ENCODE measurements at regions not wholly inside any gene's neighbourhood (a gene's known extent, or its start where the extent isn't known, plus 50 kb on each side); places are given as distances from the start of the nearest gene placed in this dataset.
"Not testable (repeated sequence)": the region's sequence is repeated elsewhere in the genome, so short reads cannot be mapped to it uniquely, and the experiment has no call there.

GRCh38 chr7:66460921-66461361 is 167.7 kb upstream of the KCTD7 start:
- Histone ChIP-seq H3K9me3 (no peaks in the 10 kb centered on the region), H3K36me3 (no peaks in the 10 kb centered on the region), H3K27ac (no peak overlapping the region), H3K4me3 (replicated peaks in 1 of 3) (no peak overlapping the region), H3K27me3 (no peaks in the 10 kb centered on the region), H3K4me1 (no peaks in the 10 kb centered on the region)
- intact Hi-C loops (cut with DNase I) = no loop called here
- DNase-seq = no peak
- TF ChIP-seq POLR2A (IDR thresholded peaks at IDR 0.05) (no peak), CTCF (IDR thresholded peaks at IDR 0.05) (no peak)
- WGBS, 2 donors = 90 to 96% methylated on average over 3 of the region's 3 CpGs

- intact Hi-C loops (cut with DNase I); H3K4me1 ChIP-seq; DNase-seq; H3K4me3 ChIP-seq (replicated peaks in 1 of 3); H3K9me3 ChIP-seq; H3K27ac ChIP-seq; H3K36me3 ChIP-seq; H3K27me3 ChIP-seq: not testable (repeated sequence)
- 95 to 97% methylated on average over 4 of the region's 4 CpGs for WGBS, 2 donors
These were observed 167.3 kb upstream of the KCTD7 start for GRCh38 chr7:66461397-66461796.

GRCh38 chr7:66462831-66463230 is 165.8 kb upstream of the KCTD7 start:
- 92 to 93% methylated on average over 4 of the region's 4 CpGs for WGBS, 2 donors
- H3K27me3 ChIP-seq = not testable (repeated sequence)

GRCh38 chr7:66464059-66464458 is 164.6 kb upstream of the KCTD7 start:
- Histone ChIP-seq H3K4me3 (replicated peaks in 1 of 3) (no peak overlapping the region), H3K27ac (no peak overlapping the region), H3K9me3 (no peaks in the 10 kb centered on the region), H3K36me3 (no peaks in the 10 kb centered on the region), H3K4me1 (no peaks in the 10 kb centered on the region), H3K27me3 (no peaks in the 10 kb centered on the region)
- no peak for DNase-seq
- TF ChIP-seq POLR2A (IDR thresholded peaks at IDR 0.05) (no peak), CTCF (IDR thresholded peaks at IDR 0.05) (no peak)
- intact Hi-C loops (cut with DNase I) = no loop called here
- 92 to 96% methylated on average over 6 of the region's 6 CpGs for WGBS, 2 donors

More at GRCh38 chr7:66462831-66463230, 165.8 kb upstream of the KCTD7 start:
- intact Hi-C loops (cut with DNase I); H3K9me3 ChIP-seq; H3K4me3 ChIP-seq (replicated peaks in 1 of 3); H3K4me1 ChIP-seq; DNase-seq; H3K36me3 ChIP-seq; H3K27ac ChIP-seq: not testable (repeated sequence)

- TF ChIP-seq CTCF (IDR thresholded peaks at IDR 0.05) = no peak
- TF ChIP-seq POLR2A (IDR thresholded peaks at IDR 0.05) = no peak
- DNase-seq = no peak
- WGBS, 2 donors = 96% methylated on average over 8 of the region's 8 CpGs
These were observed 162.5 kb upstream of the KCTD7 start for GRCh38 chr7:66466081-66466600.

GRCh38 chr7:66467887-66468286 is 160.8 kb upstream of the KCTD7 start:
- WGBS, 2 donors = 97% methylated on average over 2 of the region's 2 CpGs
- no peak overlapping the region for H3K27ac ChIP-seq
- H3K27me3 ChIP-seq = no peaks in the 10 kb centered on the region
- intact Hi-C loops (cut with DNase I) = no loop called here
- H3K4me3 ChIP-seq (replicated peaks in 1 of 3) = no peak overlapping the region
- no peaks in the 10 kb centered on the region for H3K4me1 ChIP-seq
- no peaks in the 10 kb centered on the region for H3K9me3 ChIP-seq
- H3K36me3 ChIP-seq = no peaks in the 10 kb centered on the region
- DNase-seq = no peak
- TF ChIP-seq CTCF (IDR thresholded peaks at IDR 0.05) (no peak), POLR2A (IDR thresholded peaks at IDR 0.05) (no peak)

More at GRCh38 chr7:66466081-66466600, 162.5 kb upstream of the KCTD7 start:
- Histone ChIP-seq H3K4me1 (no peaks in the 10 kb centered on the region), H3K9me3 (no peaks in the 10 kb centered on the region), H3K27me3 (no peaks in the 10 kb centered on the region), H3K36me3 (no peaks in the 10 kb centered on the region), H3K27ac (no peak overlapping the region), H3K4me3 (replicated peaks in 1 of 3) (no peak overlapping the region)
- intact Hi-C loops (cut with DNase I) = no loop called here

- WGBS, 2 donors = 90 to 92% methylated on average over 3 of the region's 3 CpGs
- DNase-seq; H3K27me3 ChIP-seq; H3K9me3 ChIP-seq; H3K4me3 ChIP-seq (replicated peaks in 1 of 3); H3K27ac ChIP-seq; H3K4me1 ChIP-seq; intact Hi-C loops (cut with DNase I): not testable (repeated sequence)
- peaks cover 10 to 16% of the 10 kb centered on the region in 2 donors for H3K36me3 ChIP-seq
These were observed 155.6 kb upstream of the KCTD7 start for GRCh38 chr7:66473064-66473463.
